Osteocyte (in vitro differentiated cells): ENCODE measurements at regions not wholly inside any gene's neighbourhood (a gene's known extent, or its start where the extent isn't known, plus 50 kb on each side); places are given as distances from the start of the nearest gene placed in this dataset.

ENCODE experiments used
- DNase-seq: peaks from one replicate; pipeline ENCODE4 v3.0.0; 2021; ENCODE audit warnings: mixed read lengths; ENCODE audit not compliant: unreplicated experiment; ENCODE audit errors: extremely low spot score
- H3K27ac Mint-ChIP-seq: one replicate; pipeline ENCODE4 v1.8.0; 2021; ENCODE audit warnings: mild to moderate bottlenecking, mixed read lengths; ENCODE audit not compliant: unreplicated experiment
- H3K27me3 Mint-ChIP-seq: one replicate; pipeline ENCODE4 v1.8.0; 2021; ENCODE audit warnings: mixed read lengths; ENCODE audit not compliant: unreplicated experiment
- H3K36me3 Mint-ChIP-seq: one replicate; pipeline ENCODE4 v1.8.0; 2021; ENCODE audit warnings: mixed read lengths; ENCODE audit not compliant: unreplicated experiment
- H3K4me1 Mint-ChIP-seq: one replicate; pipeline ENCODE4 v1.8.0; 2021; ENCODE audit warnings: mixed read lengths; ENCODE audit not compliant: unreplicated experiment
- H3K4me3 Mint-ChIP-seq: one replicate; pipeline ENCODE4 v1.8.0; 2021; ENCODE audit warnings: mild to moderate bottlenecking, moderate library complexity, mixed read lengths; ENCODE audit not compliant: unreplicated experiment
- H3K9me3 Mint-ChIP-seq: one replicate; pipeline ENCODE4 v1.8.0; 2021; ENCODE audit warnings: mixed read lengths; ENCODE audit not compliant: unreplicated experiment
- CTCF ChIP-seq: fragments of 200-600 bp; sonication (generic); IDR thresholded peaks from 2 replicates; pipeline ENCODE4 v1.5.0; 2021; ENCODE audit warnings: antibody characterized with exemption, mild to moderate bottlenecking, moderate library complexity

DNA sequence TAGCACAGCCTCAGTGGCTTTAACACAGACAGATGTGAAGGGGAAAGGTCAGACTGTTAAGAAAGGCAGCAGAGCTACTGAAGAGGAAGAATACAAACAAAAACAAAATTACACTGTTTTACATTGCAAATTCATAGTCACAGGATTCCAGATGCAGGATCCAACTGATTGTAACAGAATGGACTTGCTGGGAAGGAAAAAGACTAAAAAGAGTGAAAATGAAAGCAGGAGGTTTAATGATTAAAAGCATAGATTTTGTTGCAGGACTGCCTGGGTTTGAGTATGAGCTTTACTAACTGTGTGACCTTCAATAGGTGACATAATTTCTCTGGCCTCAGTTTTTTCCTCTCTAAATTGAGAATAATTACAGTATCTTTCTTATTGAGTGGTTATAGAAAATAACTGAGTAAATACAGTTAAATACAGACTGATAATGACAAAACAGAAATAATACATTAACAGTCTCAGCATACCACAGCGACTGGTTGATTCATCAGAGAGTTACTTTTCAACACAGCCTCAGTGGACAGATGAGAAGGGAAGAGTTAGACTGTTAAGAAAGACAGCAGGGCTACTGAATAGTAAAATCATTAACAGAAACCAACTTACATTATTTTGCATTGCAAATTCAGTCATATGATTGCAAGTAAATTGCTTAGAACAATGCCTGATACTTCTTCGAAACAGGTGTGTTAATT, 704.2 kb upstream of the TENM4 start:
- no peaks in the 10 kb centered on the region for H3K9me3 Mint-ChIP-seq
- H3K4me3 Mint-ChIP-seq, result no peak overlapping the region
- no peak for DNase-seq

GRCh38 chr11:80136991-80137390, 696.2 kb upstream of the TENM4 start:
- peaks cover 7% of the 10 kb centered on the region for H3K27me3 Mint-ChIP-seq
- no peaks in the 10 kb centered on the region for H3K4me1 Mint-ChIP-seq
- no peak overlapping the region for H3K4me3 Mint-ChIP-seq
- H3K27ac Mint-ChIP-seq, result no peak overlapping the region
- no peak for TF ChIP-seq CTCF
- H3K36me3 Mint-ChIP-seq, result no peaks in the 10 kb centered on the region
- DNase-seq, result no peak
- no peaks in the 10 kb centered on the region for H3K9me3 Mint-ChIP-seq

More for the DNA sequence above, 704.2 kb upstream of the TENM4 start:
- Mint-ChIP-seq H3K36me3 (no peaks in the 10 kb centered on the region), H3K27me3 (no peaks in the 10 kb centered on the region), H3K4me1 (no peaks in the 10 kb centered on the region), H3K27ac (no peak overlapping the region)
- TF ChIP-seq CTCF, result no peak

DNA sequence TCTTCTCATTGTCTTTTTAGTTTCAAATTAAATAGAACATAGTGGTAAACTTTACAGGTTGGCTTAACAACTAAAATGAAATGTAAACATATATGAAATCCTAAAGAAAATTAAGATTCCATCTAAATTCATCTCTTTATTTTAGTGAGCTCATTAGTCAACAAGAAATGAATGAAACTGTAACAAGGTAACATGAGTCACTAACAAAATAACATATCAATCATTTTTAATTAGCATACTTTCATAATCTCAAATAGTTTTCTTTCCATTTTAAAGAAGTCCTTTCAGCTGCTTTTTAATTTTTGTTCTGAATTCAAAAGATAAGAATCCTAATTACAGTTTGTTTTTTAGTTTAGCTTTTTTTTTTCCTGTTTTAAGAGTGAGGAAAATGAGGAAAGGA, 688.6 kb upstream of the TENM4 start:
- H3K27me3 Mint-ChIP-seq, result peaks cover 9% of the 10 kb centered on the region
- no peaks in the 10 kb centered on the region for H3K4me1 Mint-ChIP-seq
- no peaks in the 10 kb centered on the region for H3K9me3 Mint-ChIP-seq
- TF ChIP-seq CTCF, result no peak
- DNase-seq, result no peak
- H3K4me3 Mint-ChIP-seq, result no peak overlapping the region
- no peaks in the 10 kb centered on the region for H3K36me3 Mint-ChIP-seq
- no peak overlapping the region for H3K27ac Mint-ChIP-seq

- Mint-ChIP-seq H3K4me3 (no peak overlapping the region), H3K36me3 (no peaks in the 10 kb centered on the region), H3K27ac (no peak overlapping the region), H3K4me1 (no peaks in the 10 kb centered on the region), H3K27me3 (peaks cover 16% of the 10 kb centered on the region), H3K9me3 (no peaks in the 10 kb centered on the region)
- no peak for TF ChIP-seq CTCF
- no peak for DNase-seq
Observed at GRCh38 chr11:80122211-80122610, 681.4 kb upstream of the TENM4 start.

GRCh38 chr11:80118073-80118472, 677.2 kb upstream of the TENM4 start:
- H3K36me3 Mint-ChIP-seq, result no peaks in the 10 kb centered on the region
- H3K4me1 Mint-ChIP-seq, result no peaks in the 10 kb centered on the region
- H3K9me3 Mint-ChIP-seq, result no peaks in the 10 kb centered on the region
- no peak for TF ChIP-seq CTCF
- DNase-seq, result no peak
- no peak overlapping the region for H3K27ac Mint-ChIP-seq
- H3K27me3 Mint-ChIP-seq, result peaks cover 20% of the 10 kb centered on the region
- no peak overlapping the region for H3K4me3 Mint-ChIP-seq
